A673 (cell line): ENCODE measurements at regions not wholly inside any gene's neighbourhood (a gene's known extent, or its start where the extent isn't known, plus 50 kb on each side); places are given as distances from the start of the nearest gene placed in this dataset.

ENCODE experiments used
- BruUV-seq: library from RNA; stranded (reverse); fragments of 400-500 nt; replicated peaks from 2 replicates; lab custom pipeline; 2021; lab: Mats Ljungman, UMichigan
- CTCF ChIA-PET: fragments of 300-600 bp; sonication (Branson Sonifier 250); formaldehyde crosslinking; loops from one replicate; lab custom pipeline; 2022; ENCODE audit warnings: antibody characterized with exemption; lab: Charles Lee
- POLR2A ChIA-PET: fragments of 300-600 bp; sonication (Branson Sonifier 250); formaldehyde crosslinking; loops from one replicate; lab custom pipeline; 2022; ENCODE audit warnings: antibody characterized with exemption; ENCODE audit not compliant: low non-redundant PET; lab: Charles Lee
- DNase-seq: peaks from one replicate; pipeline ENCODE4 v3.0.0-alpha.2; 2015; ENCODE audit warnings: low spot score
- H3K27ac ChIP-seq: fragments of 200-600 bp; sonication (generic); 2 replicates; pipeline ENCODE4 v1.5.1; 2016; ENCODE audit warnings: mixed run types, low read depth, mild to moderate bottlenecking, mixed read lengths, antibody characterized with exemption, low read length; ENCODE audit not compliant: poor library complexity, severe bottlenecking
- H3K27me3 ChIP-seq: fragments of 200-600 bp; sonication (generic); replicated peaks from 2 replicates; pipeline ENCODE4 v1.6.1; 2017; ENCODE audit warnings: mixed run types, low read depth, mild to moderate bottlenecking, mixed read lengths, antibody characterized with exemption, low read length; ENCODE audit not compliant: insufficient read depth, poor library complexity
- H3K36me3 ChIP-seq: fragments of 200-600 bp; sonication (generic); 2 replicates; pipeline ENCODE4 v1.6.1; 2016; ENCODE audit warnings: mixed run types, mild to moderate bottlenecking, mixed read lengths, antibody characterized with exemption, low read length; ENCODE audit not compliant: insufficient read depth, poor library complexity, severe bottlenecking
- H3K4me1 ChIP-seq: fragments of 200-600 bp; sonication (generic); 2 replicates; pipeline ENCODE4 v1.6.1; 2017; ENCODE audit warnings: mixed run types, mild to moderate bottlenecking, mixed read lengths, antibody characterized with exemption, low read length; ENCODE audit not compliant: insufficient read depth, poor library complexity, severe bottlenecking
- H3K4me3 ChIP-seq: fragments of 200-600 bp; sonication (generic); 2 replicates; pipeline ENCODE4 v1.5.1; 2016; ENCODE audit warnings: low read depth, mixed run types, mild to moderate bottlenecking, mixed read lengths, low read length; ENCODE audit not compliant: poor library complexity, severe bottlenecking
- H3K9me3 ChIP-seq: fragments of 200-600 bp; sonication (generic); 2 replicates; pipeline ENCODE4 v1.6.1; 2016; ENCODE audit warnings: mixed run types, low read depth, mild to moderate bottlenecking, mixed read lengths, antibody characterized with exemption, low read length; ENCODE audit not compliant: poor library complexity, severe bottlenecking
- CTCF ChIP-seq: fragments of 300-800, 200-600 bp; sonication (generic); conservative IDR thresholded peaks from 2 replicates; pipeline ENCODE4 v1.5.1; 2017; ENCODE audit warnings: low read depth, mild to moderate bottlenecking, antibody characterized with exemption, low read length, moderate library complexity, mixed read lengths
- EZH2 ChIP-seq: fragments of 200-600 bp; sonication (generic); IDR thresholded peaks from 2 replicates; pipeline ENCODE4 v1.6.1; 2017; ENCODE audit warnings: borderline replicate concordance, low read depth, mild to moderate bottlenecking, mixed read lengths, antibody characterized with exemption, low read length; ENCODE audit not compliant: poor library complexity, severe bottlenecking
- intact Hi-C: fragments of 100-400 bp; cut with micrococcal nuclease; formaldehyde crosslinking; loops from one replicate; pipeline ENCODE4 v1.10.0; 2022; ENCODE audit not compliant: unreplicated experiment

- DNase-seq, result no peak
- no peak overlapping the region for H3K4me3 ChIP-seq
- no peaks in the 10 kb centered on the region for H3K27me3 ChIP-seq
- H3K27ac ChIP-seq, result no peak overlapping the region
- no peak for TF ChIP-seq CTCF
- TF ChIP-seq EZH2, result no peak
- H3K36me3 ChIP-seq, result no peaks in the 10 kb centered on the region
- intact Hi-C loops, result no loop called here
- no peaks in the 10 kb centered on the region for H3K9me3 ChIP-seq
- CTCF ChIA-PET, result no interaction called here
- POLR2A ChIA-PET, result no interaction called here
- H3K4me1 ChIP-seq, result no peaks in the 10 kb centered on the region
- no TSS peak for BruUV-seq
Observed at GRCh38 chr4:42326040-42326439, 71.2 kb upstream of the SHISA3 start.

GRCh38 chr4:42326524-42326923 is 70.8 kb upstream of the SHISA3 start:
- BruUV-seq, result no TSS peak
- no peaks in the 10 kb centered on the region for H3K36me3 ChIP-seq
- DNase-seq, result no peak
- no peak overlapping the region for H3K27ac ChIP-seq
- intact Hi-C loops, result no loop called here
- H3K4me3 ChIP-seq, result no peak overlapping the region
- POLR2A ChIA-PET, result no interaction called here
- H3K27me3 ChIP-seq, result no peaks in the 10 kb centered on the region
- TF ChIP-seq EZH2 (no peak), CTCF (no peak)
- CTCF ChIA-PET, result no interaction called here
- no peaks in the 10 kb centered on the region for H3K4me1 ChIP-seq
- H3K9me3 ChIP-seq, result no peaks in the 10 kb centered on the region

GRCh38 chr4:42327323-42327722 is 70.0 kb upstream of the SHISA3 start:
- Histone ChIP-seq H3K36me3 (no peaks in the 10 kb centered on the region), H3K27me3 (no peaks in the 10 kb centered on the region), H3K27ac (no peak overlapping the region), H3K4me3 (no peak overlapping the region), H3K4me1 (no peaks in the 10 kb centered on the region), H3K9me3 (no peaks in the 10 kb centered on the region)
- intact Hi-C loops, result no loop called here
- BruUV-seq, result no TSS peak
- ChIA-PET CTCF (no interaction called here), POLR2A (no interaction called here)
- TF ChIP-seq CTCF, result no peak
- TF ChIP-seq EZH2, result no peak
- DNase-seq, result no peak
